ENCODE measurements at regions not wholly inside any gene's neighbourhood (a gene's known extent, or its start where the extent isn't known, plus 50 kb on each side); places are given as distances from the start of the nearest gene placed in this dataset.

GRCh38 chr3:20878691-20879090 lies 692.7 kb upstream of the SGO1 start:
- Histone ChIP-seq H3K9me3 (ENCODE audit: control insufficient read depth in 1 of 2, insufficient read depth in 1 of 2, low read depth in 1 of 2, low read length in 2 of 2) (peaks cover 10 to 24% of the 10 kb centered on the region in 2 experiments; a peak in 3 of 4 replicates), H3K4me1 (ENCODE audit: control insufficient read depth in 1 of 2, insufficient read depth in 2 of 2, low read length in 2 of 2) (no peaks in the 10 kb centered on the region), H3K9me2 (ENCODE audit: insufficient read depth) (no peaks in the 10 kb centered on the region), H3K36me3 (ENCODE audit: control insufficient read depth in 1 of 2, insufficient read depth in 2 of 2, low read length in 2 of 2) (no peaks in the 10 kb centered on the region), H3K4me2 (ENCODE audit: low read length) (no peak overlapping the region), H2AFZ (ENCODE audit: low read depth, low read length, poor library complexity, severe bottlenecking) (no peak overlapping the region), H3K27ac (ENCODE audit: low read depth, low read length) (no peak overlapping the region), H3K79me2 (ENCODE audit: insufficient read depth, low read length) (no peaks in the 10 kb centered on the region), H3K9ac (ENCODE audit: low read length) (no peak overlapping the region), H4K20me1 (ENCODE audit: insufficient read depth) (no peaks in the 10 kb centered on the region), H3K27me3 (ENCODE audit: insufficient read depth, low read length) (no peaks in the 10 kb centered on the region), H3K4me3 (replicated peaks in 1 of 2; ENCODE audit: low read depth in 1 of 2, low read length in 2 of 2) (no peak overlapping the region)
- intact Hi-C loops (cut with micrococcal nuclease) = no loop called here
- ATAC-seq (no peak), DNase-seq (ENCODE audit: low read depth, low spot score) (no peak)
- TF ChIP-seq ATF3 (IDR thresholded peaks at IDR 0.05) (no peak), ZNF274 (IDR thresholded peaks at IDR 0.05; ENCODE audit: low read depth, low read length) (no peak), CBX3 (IDR thresholded peaks at IDR 0.05; ENCODE audit: low read depth) (no peak), JUND (IDR thresholded peaks at IDR 0.05) (no peak), RAD21 (IDR thresholded peaks at IDR 0.05; ENCODE audit: low read depth) (no peak), CTCF (IDR thresholded peaks at IDR 0.05 in 2 of 3, conservative IDR thresholded peaks at IDR 0.05 in 1 of 3; ENCODE audit: borderline replicate concordance in 1 of 3, insufficient read depth in 1 of 3, low read depth in 2 of 3, low read length in 2 of 3) (no peak), ZFX (IDR thresholded peaks at IDR 0.05) (no peak), CEBPB (IDR thresholded peaks at IDR 0.05; ENCODE audit: low read depth) (no peak)
- CTCF ChIA-PET = no interaction called here
- BruUV-seq (replicated peaks) = no TSS peak
- POLR2A ChIA-PET = no interaction called here
- RAD21 ChIA-PET (ENCODE audit: low non-redundant PET in 1 of 2, low total read pairs in 2 of 2, uncharacterized antibody in 2 of 2, unreplicated experiment in 2 of 2) = no interaction called here

DNA sequence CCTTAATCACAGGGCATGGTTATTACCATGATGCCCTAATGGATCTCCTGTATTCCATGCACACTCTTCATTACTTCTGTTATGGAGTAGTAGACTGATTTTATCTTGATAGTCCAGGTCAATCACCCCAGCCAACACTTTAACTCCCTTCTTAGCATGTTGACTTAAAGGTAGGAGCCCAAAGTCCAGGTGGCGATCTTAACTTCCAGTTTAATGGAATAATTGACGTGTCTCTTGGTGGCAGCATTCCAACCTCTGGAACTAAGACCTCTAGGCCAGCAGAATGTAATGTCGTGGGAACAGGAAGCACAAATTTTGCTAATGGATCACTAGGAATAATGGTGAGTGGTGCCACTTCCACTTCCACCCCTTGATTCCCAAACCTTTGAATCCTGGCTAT lies 687.2 kb upstream of the SGO1 start:
- Histone ChIP-seq H3K4me2 (ENCODE audit: low read length) (no peak overlapping the region), H3K79me2 (ENCODE audit: insufficient read depth, low read length) (no peaks in the 10 kb centered on the region), H3K4me1 (ENCODE audit: control insufficient read depth in 1 of 2, insufficient read depth in 2 of 2, low read length in 2 of 2) (no peaks in the 10 kb centered on the region), H4K20me1 (ENCODE audit: insufficient read depth) (no peaks in the 10 kb centered on the region), H3K9ac (ENCODE audit: low read length) (no peak overlapping the region), H3K9me2 (ENCODE audit: insufficient read depth) (no peaks in the 10 kb centered on the region), H3K27me3 (ENCODE audit: insufficient read depth, low read length) (no peaks in the 10 kb centered on the region), H3K9me3 (ENCODE audit: control insufficient read depth in 1 of 2, insufficient read depth in 1 of 2, low read depth in 1 of 2, low read length in 2 of 2) (peaks cover 0 to 3% of the 10 kb centered on the region in 2 experiments; a peak in 2 of 4 replicates), H3K27ac (ENCODE audit: low read depth, low read length) (no peak overlapping the region), H3K36me3 (ENCODE audit: control insufficient read depth in 1 of 2, insufficient read depth in 2 of 2, low read length in 2 of 2) (no peaks in the 10 kb centered on the region), H2AFZ (ENCODE audit: low read depth, low read length, poor library complexity, severe bottlenecking) (no peak overlapping the region), H3K4me3 (replicated peaks in 1 of 2; ENCODE audit: low read depth in 1 of 2, low read length in 2 of 2) (no peak overlapping the region)
- DNase-seq (ENCODE audit: low read depth, low spot score) (no peak), ATAC-seq (no peak)
- TF ChIP-seq ZNF274 (IDR thresholded peaks at IDR 0.05; ENCODE audit: low read depth, low read length) = no peak
- TF ChIP-seq RAD21 (IDR thresholded peaks at IDR 0.05; ENCODE audit: low read depth) = no peak
- TF ChIP-seq CBX3 (IDR thresholded peaks at IDR 0.05; ENCODE audit: low read depth) = no peak
- no peak for TF ChIP-seq FOSL1 (IDR thresholded peaks at IDR 0.05; ENCODE audit: low read depth)
- TF ChIP-seq ATF3 (IDR thresholded peaks at IDR 0.05) = no peak
- no peak for TF ChIP-seq POLR2AphosphoS5 (IDR thresholded peaks at IDR 0.05; ENCODE audit: low read depth, low read length)
- TF ChIP-seq TCF7L2 (IDR thresholded peaks at IDR 0.05; ENCODE audit: borderline replicate concordance, extremely low read depth, insufficient read depth, insufficient read length) = no peak
- no peak for TF ChIP-seq JUND (IDR thresholded peaks at IDR 0.05)
- no peak for TF ChIP-seq CTCF (IDR thresholded peaks at IDR 0.05 in 2 of 3, conservative IDR thresholded peaks at IDR 0.05 in 1 of 3; ENCODE audit: borderline replicate concordance in 1 of 3, insufficient read depth in 1 of 3, low read depth in 2 of 3, low read length in 2 of 3)
- no peak for TF ChIP-seq POLR2A (IDR thresholded peaks at IDR 0.05; ENCODE audit: borderline replicate concordance, extremely low read depth, insufficient read depth, insufficient read length)
- BruUV-seq (replicated peaks) = no TSS peak
- ChIA-PET POLR2A (no interaction called here), RAD21 (ENCODE audit: low non-redundant PET in 1 of 2, low total read pairs in 2 of 2, uncharacterized antibody in 2 of 2, unreplicated experiment in 2 of 2) (no interaction called here), CTCF (no interaction called here)
- intact Hi-C loops (cut with micrococcal nuclease) = no loop called here

Measured in HCT116 (cell line).